ENCODE measurements at regions not wholly inside any gene's neighbourhood (a gene's known extent, or its start where the extent isn't known, plus 50 kb on each side); places are given as distances from the start of the nearest gene placed in this dataset.

- BruUV-seq (replicated peaks), result no TSS peak
- Histone ChIP-seq H3K4me1 (ENCODE audit: insufficient read depth, low read length, poor library complexity, severe bottlenecking) (no peaks in the 10 kb centered on the region), H3K27ac (ENCODE audit: low read depth, low read length, poor library complexity, severe bottlenecking) (no peak overlapping the region), H3K4me3 (ENCODE audit: low read depth, low read length, poor library complexity, severe bottlenecking) (no peak overlapping the region), H3K4me2 (ENCODE audit: low read length) (no peak overlapping the region), H4K20me1 (ENCODE audit: insufficient read depth, low read length) (no peaks in the 10 kb centered on the region), H3K36me3 (ENCODE audit: insufficient read depth, low read length) (no peaks in the 10 kb centered on the region), H2AFZ (ENCODE audit: low read length) (no peak overlapping the region), H3K9me2 (ENCODE audit: insufficient read depth, low read length) (no peaks in the 10 kb centered on the region), H3K9me3 (ENCODE audit: low read length) (no peaks in the 10 kb centered on the region), H3K79me2 (ENCODE audit: insufficient read depth, low read depth, low read length) (no peaks in the 10 kb centered on the region)
- no peak for DNase-seq (ENCODE audit: low spot score)
- TF ChIP-seq, protein P1, sequence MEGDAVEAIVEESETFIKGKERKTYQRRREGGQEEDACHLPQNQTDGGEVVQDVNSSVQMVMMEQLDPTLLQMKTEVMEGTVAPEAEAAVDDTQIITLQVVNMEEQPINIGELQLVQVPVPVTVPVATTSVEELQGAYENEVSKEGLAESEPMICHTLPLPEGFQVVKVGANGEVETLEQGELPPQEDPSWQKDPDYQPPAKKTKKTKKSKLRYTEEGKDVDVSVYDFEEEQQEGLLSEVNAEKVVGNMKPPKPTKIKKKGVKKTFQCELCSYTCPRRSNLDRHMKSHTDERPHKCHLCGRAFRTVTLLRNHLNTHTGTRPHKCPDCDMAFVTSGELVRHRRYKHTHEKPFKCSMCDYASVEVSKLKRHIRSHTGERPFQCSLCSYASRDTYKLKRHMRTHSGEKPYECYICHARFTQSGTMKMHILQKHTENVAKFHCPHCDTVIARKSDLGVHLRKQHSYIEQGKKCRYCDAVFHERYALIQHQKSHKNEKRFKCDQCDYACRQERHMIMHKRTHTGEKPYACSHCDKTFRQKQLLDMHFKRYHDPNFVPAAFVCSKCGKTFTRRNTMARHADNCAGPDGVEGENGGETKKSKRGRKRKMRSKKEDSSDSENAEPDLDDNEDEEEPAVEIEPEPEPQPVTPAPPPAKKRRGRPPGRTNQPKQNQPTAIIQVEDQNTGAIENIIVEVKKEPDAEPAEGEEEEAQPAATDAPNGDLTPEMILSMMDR (conservative IDR thresholded peaks at IDR 0.05; ENCODE audit: low read length), result no peak
- intact Hi-C loops (cut with micrococcal nuclease; ENCODE audit: unreplicated experiment), result no loop called here
- POLR2A ChIA-PET, result interaction anchor here (1.1 to 1.2 kb wide), 2 partner anchors 10 to 26 kb away, joined by 3 to 5 read pairs; no protein-coding TSS in a partner anchor
- CTCF ChIA-PET (ENCODE audit: unreplicated experiment), result no interaction called here
Observed at GRCh38 chr20:16220826-16221225, 352.4 kb downstream of the KIF16B start.

DNA sequence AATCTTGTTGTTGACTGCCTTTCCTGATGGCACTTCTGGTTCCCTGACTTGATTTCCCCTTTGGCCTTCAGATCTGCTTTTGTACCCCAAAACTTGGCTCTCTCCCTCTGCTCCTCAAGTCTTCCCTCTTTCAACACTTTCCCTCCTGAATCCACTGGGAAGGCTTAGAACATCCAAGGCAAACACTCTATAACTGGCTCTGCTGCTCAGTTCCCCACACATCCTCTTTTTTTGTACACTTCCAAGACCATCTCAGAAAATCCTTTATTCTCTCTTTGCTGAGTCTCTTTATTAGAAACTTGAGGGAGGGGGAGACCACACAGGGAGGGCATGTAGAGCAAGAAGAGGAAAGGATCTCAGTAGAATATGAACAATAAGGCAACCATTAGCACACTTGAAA lies 354.1 kb downstream of the KIF16B start:
- ChIA-PET CTCF (ENCODE audit: unreplicated experiment) (no interaction called here), POLR2A (no interaction called here)
- Histone ChIP-seq H3K36me3 (ENCODE audit: insufficient read depth, low read length) (no peaks in the 10 kb centered on the region), H3K9me2 (ENCODE audit: insufficient read depth, low read length) (no peaks in the 10 kb centered on the region), H3K4me1 (ENCODE audit: insufficient read depth, low read length, poor library complexity, severe bottlenecking) (no peaks in the 10 kb centered on the region), H3K4me3 (ENCODE audit: low read depth, low read length, poor library complexity, severe bottlenecking) (no peak overlapping the region), H2AFZ (ENCODE audit: low read length) (no peak overlapping the region), H3K79me2 (ENCODE audit: insufficient read depth, low read depth, low read length) (no peaks in the 10 kb centered on the region), H3K9me3 (ENCODE audit: low read length) (no peaks in the 10 kb centered on the region), H4K20me1 (ENCODE audit: insufficient read depth, low read length) (no peaks in the 10 kb centered on the region), H3K4me2 (ENCODE audit: low read length) (no peak overlapping the region), H3K27ac (ENCODE audit: low read depth, low read length, poor library complexity, severe bottlenecking) (no peak overlapping the region)
- no peak for DNase-seq (ENCODE audit: low spot score)
- TF ChIP-seq, protein P1 (conservative IDR thresholded peaks at IDR 0.05; ENCODE audit: low read length), result no peak
- TF ChIP-seq EZH2phosphoT487 (IDR thresholded peaks at IDR 0.05; ENCODE audit: borderline replicate concordance, low read depth, low read length), result no peak
- intact Hi-C loops (cut with micrococcal nuclease; ENCODE audit: unreplicated experiment), result no loop called here
- no TSS peak for BruUV-seq (replicated peaks)

- no peak overlapping the region for H3K4me2 ChIP-seq (ENCODE audit: low read length)
- DNase-seq (ENCODE audit: low spot score), result no peak
- H3K79me2 ChIP-seq (ENCODE audit: insufficient read depth, low read depth, low read length), result no peaks in the 10 kb centered on the region
- POLR2A ChIA-PET, result interaction anchor here (0.6 kb wide), 1 partner anchor 166 kb away, joined by 3 read pairs; no protein-coding TSS in a partner anchor
- no peak overlapping the region for H3K4me3 ChIP-seq (ENCODE audit: low read depth, low read length, poor library complexity, severe bottlenecking)
- no TSS peak for BruUV-seq (replicated peaks)
- no peak overlapping the region for H3K27ac ChIP-seq (ENCODE audit: low read depth, low read length, poor library complexity, severe bottlenecking)
- no peaks in the 10 kb centered on the region for H3K9me3 ChIP-seq (ENCODE audit: low read length)
- H4K20me1 ChIP-seq (ENCODE audit: insufficient read depth, low read length), result no peaks in the 10 kb centered on the region
- no peaks in the 10 kb centered on the region for H3K9me2 ChIP-seq (ENCODE audit: insufficient read depth, low read length)
- H3K36me3 ChIP-seq (ENCODE audit: insufficient read depth, low read length), result no peaks in the 10 kb centered on the region
- CTCF ChIA-PET (ENCODE audit: unreplicated experiment), result no interaction called here
- intact Hi-C loops (cut with micrococcal nuclease; ENCODE audit: unreplicated experiment), result no loop called here
- no peak for TF ChIP-seq EZH2phosphoT487 (IDR thresholded peaks at IDR 0.05; ENCODE audit: borderline replicate concordance, low read depth, low read length)
- TF ChIP-seq, protein P1 (conservative IDR thresholded peaks at IDR 0.05; ENCODE audit: low read length), result no peak
- no peak overlapping the region for H2AFZ ChIP-seq (ENCODE audit: low read length)
- H3K4me1 ChIP-seq (ENCODE audit: insufficient read depth, low read length, poor library complexity, severe bottlenecking), result no peaks in the 10 kb centered on the region
Observed at GRCh38 chr20:16216914-16217230, 356.4 kb downstream of the KIF16B start.

Data from OCI-LY7 (cell line).